ENCODE measurements at regions not wholly inside any gene's neighbourhood (a gene's known extent, or its start where the extent isn't known, plus 50 kb on each side); places are given as distances from the start of the nearest gene placed in this dataset.
"Not testable (repeated sequence)": the region's sequence is repeated elsewhere in the genome, so short reads cannot be mapped to it uniquely, and the experiment has no call there.

DNA sequence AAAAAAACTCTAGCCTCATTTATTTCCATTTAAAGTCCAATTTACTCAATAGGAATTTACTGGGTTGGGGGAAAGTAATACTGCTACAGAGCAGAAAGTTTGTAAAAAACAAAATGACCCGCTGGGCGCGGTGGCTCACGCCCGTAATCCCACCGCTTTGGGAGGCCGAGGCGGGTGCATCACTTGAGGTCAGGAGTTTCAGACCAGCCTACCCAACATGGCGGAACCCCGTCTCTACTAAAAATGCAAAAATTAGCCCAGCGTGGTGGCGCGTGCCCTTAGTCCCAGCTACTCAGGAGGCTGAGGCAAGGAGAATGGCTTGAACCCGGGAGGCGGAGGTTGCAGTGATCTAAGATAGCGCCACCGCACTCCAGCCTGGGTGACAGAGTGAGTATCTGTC lies 745.6 kb downstream of the SLITRK1 start:
- ChIA-PET POLR2A (no interaction called here), CTCF (no interaction called here)
- TF ChIP-seq, protein P1, sequence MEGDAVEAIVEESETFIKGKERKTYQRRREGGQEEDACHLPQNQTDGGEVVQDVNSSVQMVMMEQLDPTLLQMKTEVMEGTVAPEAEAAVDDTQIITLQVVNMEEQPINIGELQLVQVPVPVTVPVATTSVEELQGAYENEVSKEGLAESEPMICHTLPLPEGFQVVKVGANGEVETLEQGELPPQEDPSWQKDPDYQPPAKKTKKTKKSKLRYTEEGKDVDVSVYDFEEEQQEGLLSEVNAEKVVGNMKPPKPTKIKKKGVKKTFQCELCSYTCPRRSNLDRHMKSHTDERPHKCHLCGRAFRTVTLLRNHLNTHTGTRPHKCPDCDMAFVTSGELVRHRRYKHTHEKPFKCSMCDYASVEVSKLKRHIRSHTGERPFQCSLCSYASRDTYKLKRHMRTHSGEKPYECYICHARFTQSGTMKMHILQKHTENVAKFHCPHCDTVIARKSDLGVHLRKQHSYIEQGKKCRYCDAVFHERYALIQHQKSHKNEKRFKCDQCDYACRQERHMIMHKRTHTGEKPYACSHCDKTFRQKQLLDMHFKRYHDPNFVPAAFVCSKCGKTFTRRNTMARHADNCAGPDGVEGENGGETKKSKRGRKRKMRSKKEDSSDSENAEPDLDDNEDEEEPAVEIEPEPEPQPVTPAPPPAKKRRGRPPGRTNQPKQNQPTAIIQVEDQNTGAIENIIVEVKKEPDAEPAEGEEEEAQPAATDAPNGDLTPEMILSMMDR (IDR thresholded peaks at IDR 0.05; ENCODE audit: insufficient read depth, low read length, missing control alignments) = no peak
- H3K4me3 ChIP-seq (ENCODE audit: low read depth, low read length) = no peak overlapping the region
- no peak for DNase-seq (ENCODE audit: low read depth, low spot score)

DNA sequence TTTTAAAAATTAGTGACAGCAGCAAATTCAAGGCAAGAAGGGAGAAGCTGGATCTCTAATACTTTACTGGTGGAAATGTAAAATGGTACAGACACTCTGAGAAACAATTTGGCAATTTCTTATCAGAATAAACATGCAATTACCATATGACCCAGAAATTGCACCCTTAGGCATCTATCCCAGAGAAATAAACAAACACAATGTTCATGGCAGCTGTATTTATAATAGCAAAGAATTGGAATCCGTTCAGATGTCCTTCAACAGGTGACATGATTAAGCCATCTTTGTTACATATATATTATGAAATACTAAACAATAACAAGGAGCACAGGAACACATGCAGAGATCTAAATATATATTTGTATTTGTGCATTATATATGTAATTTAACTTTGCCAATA lies 756.5 kb downstream of the SLITRK1 start:
- ChIA-PET POLR2A (no interaction called here), CTCF (no interaction called here)
- TF ChIP-seq, protein P1 (IDR thresholded peaks at IDR 0.05; ENCODE audit: insufficient read depth, low read length, missing control alignments) = no peak
- H3K4me3 ChIP-seq (ENCODE audit: low read depth, low read length) = no peak overlapping the region
- no peak for DNase-seq (ENCODE audit: low read depth, low spot score)

DNA sequence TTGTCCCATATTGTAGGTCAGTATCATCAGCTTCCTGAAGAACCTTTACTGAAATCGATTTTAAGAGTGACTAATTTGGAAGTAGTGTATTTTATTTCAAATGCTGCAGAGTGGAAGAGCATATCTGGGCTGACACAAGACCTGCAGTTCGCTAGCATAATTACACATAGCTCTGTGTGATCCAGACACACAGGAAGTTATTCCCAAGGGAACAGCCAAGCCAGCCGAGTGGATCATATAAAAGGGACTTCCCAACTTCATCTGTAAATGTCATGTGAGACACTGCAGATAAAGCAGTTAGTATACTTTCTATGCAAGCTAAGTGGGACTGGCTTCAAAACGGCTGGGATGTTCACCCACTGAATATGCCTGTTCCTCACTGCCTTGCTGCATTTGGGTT lies 760.4 kb downstream of the SLITRK1 start:
- POLR2A ChIA-PET = no interaction called here
- CTCF ChIA-PET = no interaction called here

DNA sequence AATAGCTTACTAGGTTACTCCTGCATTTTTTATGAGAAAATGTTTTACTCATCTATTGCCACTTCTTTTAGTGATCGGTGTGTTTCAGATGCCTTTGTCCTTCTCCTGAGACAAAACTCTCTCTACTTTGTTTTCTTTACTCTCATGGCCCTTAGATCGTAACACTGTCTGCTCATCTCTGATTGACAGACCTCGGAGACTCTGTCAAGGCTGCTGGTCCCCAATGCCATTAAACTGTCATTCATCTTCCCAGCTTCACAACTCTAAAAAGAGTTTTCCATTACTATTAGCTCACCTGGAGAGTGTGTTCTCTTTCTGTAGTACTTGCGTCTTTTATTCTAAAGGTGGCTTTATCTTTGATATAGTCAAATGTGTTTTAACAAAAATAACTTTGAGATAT lies 765.2 kb downstream of the SLITRK1 start:
- no peak overlapping the region for H3K4me3 ChIP-seq (ENCODE audit: low read depth, low read length)
- POLR2A ChIA-PET = no interaction called here
- DNase-seq (ENCODE audit: low read depth, low spot score) = no peak
- TF ChIP-seq, protein P1 (IDR thresholded peaks at IDR 0.05; ENCODE audit: insufficient read depth, low read length, missing control alignments) = no peak
- CTCF ChIA-PET = no interaction called here

More for the DNA sequence above, 760.4 kb downstream of the SLITRK1 start:
- no peak overlapping the region for H3K4me3 ChIP-seq (ENCODE audit: low read depth, low read length)
- DNase-seq (ENCODE audit: low read depth, low spot score) = no peak
- TF ChIP-seq, protein P1 (IDR thresholded peaks at IDR 0.05; ENCODE audit: insufficient read depth, low read length, missing control alignments) = no peak

DNA sequence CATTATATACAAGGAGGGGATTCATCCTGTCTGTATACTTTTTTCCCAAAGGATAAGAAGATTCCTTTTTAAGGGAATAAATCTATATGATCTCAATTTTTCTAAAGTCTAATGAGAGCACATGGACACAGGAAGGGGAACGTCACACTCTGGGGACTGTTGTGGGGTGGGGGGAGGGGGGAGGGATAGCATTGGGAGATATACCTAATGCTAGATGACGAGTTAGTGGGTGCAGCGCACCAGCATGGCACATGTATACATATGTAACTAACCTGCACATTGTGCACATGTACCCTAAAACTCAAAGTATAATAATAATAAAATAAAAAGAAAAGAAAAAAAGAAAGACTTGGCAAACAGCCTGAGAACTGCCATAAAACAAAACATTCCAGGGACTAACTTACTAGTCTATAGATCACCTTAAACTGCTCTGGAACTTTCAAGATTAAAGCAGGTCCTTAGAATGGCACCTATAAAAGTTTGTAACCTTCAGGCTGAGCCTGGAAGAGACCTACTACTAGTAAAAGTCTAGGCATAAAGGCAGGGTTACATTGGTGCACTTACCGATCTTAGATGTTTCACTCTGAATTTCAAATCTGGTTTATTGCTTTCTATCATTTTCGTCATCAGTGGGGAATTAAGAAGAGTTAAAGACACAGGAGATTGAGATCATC lies 780.6 kb downstream of the SLITRK1 start:
- DNase-seq (ENCODE audit: low read depth, low spot score); H3K4me3 ChIP-seq (ENCODE audit: low read depth, low read length); POLR2A ChIA-PET; CTCF ChIA-PET: not testable (repeated sequence)

DNA sequence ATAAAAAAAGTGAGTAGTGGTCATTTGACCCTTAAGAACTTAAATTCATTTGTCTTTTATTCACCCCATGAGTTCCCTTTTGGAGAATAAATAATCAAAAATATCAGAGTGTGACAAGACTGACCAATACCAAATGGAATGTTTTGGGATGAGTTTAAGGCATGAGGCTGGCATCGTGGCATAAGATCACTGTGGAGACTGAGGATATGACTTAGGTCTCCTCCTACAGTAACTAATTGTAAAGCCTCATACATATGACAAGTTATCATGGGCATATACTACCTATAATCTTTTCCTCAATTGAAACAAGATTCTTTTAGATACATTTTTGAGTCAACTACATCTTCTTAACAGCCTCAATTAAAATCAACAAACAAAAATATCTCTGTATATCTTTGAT lies 782.0 kb downstream of the SLITRK1 start:
- POLR2A ChIA-PET = no interaction called here
- DNase-seq (ENCODE audit: low read depth, low spot score) = no peak
- H3K4me3 ChIP-seq (ENCODE audit: low read depth, low read length) = no peak overlapping the region
- CTCF ChIA-PET = no interaction called here
- TF ChIP-seq, protein P1 (IDR thresholded peaks at IDR 0.05; ENCODE audit: insufficient read depth, low read length, missing control alignments) = no peak

DNA sequence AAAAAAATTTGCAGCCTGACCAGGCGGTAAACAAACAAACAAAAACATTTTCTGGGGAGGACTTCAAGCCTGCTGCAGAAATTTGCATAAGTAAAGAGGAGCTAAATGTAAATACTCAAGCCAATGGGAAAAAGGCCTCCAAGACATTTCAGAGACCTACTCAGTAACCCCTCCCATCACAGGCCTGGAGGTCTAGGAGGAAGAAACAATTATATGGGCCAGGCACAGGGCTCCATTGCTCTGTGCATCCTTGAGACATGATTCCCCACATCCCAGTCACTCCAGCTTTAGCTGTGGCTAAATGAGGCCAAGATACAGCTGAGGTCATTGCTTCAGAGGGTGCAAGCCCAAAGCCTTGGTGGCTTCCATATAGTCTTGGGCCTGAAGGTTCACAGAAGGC lies 793.4 kb downstream of the SLITRK1 start:
- no peak overlapping the region for H3K4me3 ChIP-seq (ENCODE audit: low read depth, low read length)
- POLR2A ChIA-PET = no interaction called here
- TF ChIP-seq, protein P1 (IDR thresholded peaks at IDR 0.05; ENCODE audit: insufficient read depth, low read length, missing control alignments) = no peak
- no peak for DNase-seq (ENCODE audit: low read depth, low spot score)
- CTCF ChIA-PET = interaction anchor here (1.8 kb wide), 1 partner anchor 9 kb away, joined by 4 read pairs; no protein-coding TSS in a partner anchor
